ENCODE measurements at regions not wholly inside any gene's neighbourhood (a gene's known extent, or its start where the extent isn't known, plus 50 kb on each side); places are given as distances from the start of the nearest gene placed in this dataset.

- Histone ChIP-seq H3K9me3 (replicated peaks) (no peaks in the 10 kb centered on the region), H3K36me3 (no peaks in the 10 kb centered on the region), H3K27ac (no peak overlapping the region), H3K4me1 (replicated peaks) (no peaks in the 10 kb centered on the region), H3K27me3 (replicated peaks) (no peaks in the 10 kb centered on the region), H3K4me3 (no peak overlapping the region)
- no peak for DNase-seq (ENCODE audit: low read depth in 1 of 2, low spot score in 2 of 2)
These were observed 558.9 kb downstream of the SPOCK3 start for GRCh38 chr4:166675411-166675810.

- Histone ChIP-seq H3K27me3 (replicated peaks) (no peaks in the 10 kb centered on the region), H3K4me3 (no peak overlapping the region), H3K27ac (no peak overlapping the region), H3K36me3 (no peaks in the 10 kb centered on the region), H3K4me1 (replicated peaks) (no peaks in the 10 kb centered on the region), H3K9me3 (replicated peaks) (no peaks in the 10 kb centered on the region)
- DNase-seq (ENCODE audit: low read depth in 1 of 2, low spot score in 2 of 2) = no peak
These were observed 553.5 kb downstream of the SPOCK3 start for GRCh38 chr4:166680796-166681195.

GRCh38 chr4:166682200-166682599 is 552.1 kb downstream of the SPOCK3 start:
- Histone ChIP-seq H3K36me3 (no peaks in the 10 kb centered on the region), H3K4me1 (replicated peaks) (no peaks in the 10 kb centered on the region)
- DNase-seq (ENCODE audit: low read depth in 1 of 2, low spot score in 2 of 2) = no peak

More at GRCh38 chr4:166682200-166682599, 552.1 kb downstream of the SPOCK3 start:
- Histone ChIP-seq H3K27me3 (replicated peaks) (no peaks in the 10 kb centered on the region), H3K27ac (no peak overlapping the region), H3K9me3 (replicated peaks) (no peaks in the 10 kb centered on the region), H3K4me3 (no peak overlapping the region)

All from SJSA1 (cell line).